ENCODE measurements at regions not wholly inside any gene's neighbourhood (a gene's known extent, or its start where the extent isn't known, plus 50 kb on each side); places are given as distances from the start of the nearest gene placed in this dataset.
"Not testable (repeated sequence)": the region's sequence is repeated elsewhere in the genome, so short reads cannot be mapped to it uniquely, and the experiment has no call there.

- no peak for DNase-seq (ENCODE audit: low spot score)
These were observed 1073.1 kb downstream of the EPHA3 start for GRCh38 chr3:90180543-90180942.

DNA sequence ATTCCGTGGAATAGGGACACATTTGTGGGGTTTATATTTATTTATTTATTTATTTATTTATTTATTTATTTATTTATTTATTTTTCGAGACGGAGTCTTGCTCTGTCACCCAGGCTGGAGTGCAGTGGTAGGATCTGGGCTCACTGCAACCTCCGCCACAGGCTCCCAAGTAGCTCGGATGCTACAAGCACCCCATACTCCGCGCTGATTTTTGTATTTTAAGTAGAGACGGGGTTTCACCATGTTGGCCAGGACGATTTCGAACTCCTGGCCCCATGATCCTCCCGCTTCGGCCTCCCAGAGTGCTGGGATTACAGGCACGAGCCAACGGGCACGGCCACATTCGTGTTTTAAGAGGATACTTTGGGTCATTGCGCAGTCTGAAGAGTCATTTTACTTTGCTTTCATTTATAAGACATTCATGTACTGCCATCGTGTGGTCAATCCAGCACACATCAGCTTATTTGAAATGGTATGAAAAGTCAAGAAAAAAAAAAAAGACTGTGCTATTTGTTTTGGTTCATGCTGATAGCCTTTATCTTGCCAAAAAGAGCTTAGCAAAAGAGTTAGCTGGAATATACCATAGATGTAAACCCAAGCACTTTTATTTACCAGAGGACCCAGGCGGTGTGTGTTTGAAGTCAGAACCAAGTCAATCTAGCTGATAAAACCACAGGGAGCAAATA, 1075.0 kb downstream of the EPHA3 start:
- peak; percentile 28 for DNase-seq (ENCODE audit: low spot score)

More at GRCh38 chr3:90180543-90180942, 1073.1 kb downstream of the EPHA3 start:
- no peak for FAIRE-seq

GRCh38 chr3:90184861-90185260, 1077.4 kb downstream of the EPHA3 start:
- DNase-seq (ENCODE audit: low spot score) (peak; percentile 44), FAIRE-seq (peak; percentile 94)

More for the DNA sequence above, 1075.0 kb downstream of the EPHA3 start:
- FAIRE-seq = peak; percentile 82

- DNase-seq (ENCODE audit: low spot score); FAIRE-seq: not testable (repeated sequence)
These were observed 1090.0 kb downstream of the EPHA3 start for GRCh38 chr3:90197383-90197782.

DNA sequence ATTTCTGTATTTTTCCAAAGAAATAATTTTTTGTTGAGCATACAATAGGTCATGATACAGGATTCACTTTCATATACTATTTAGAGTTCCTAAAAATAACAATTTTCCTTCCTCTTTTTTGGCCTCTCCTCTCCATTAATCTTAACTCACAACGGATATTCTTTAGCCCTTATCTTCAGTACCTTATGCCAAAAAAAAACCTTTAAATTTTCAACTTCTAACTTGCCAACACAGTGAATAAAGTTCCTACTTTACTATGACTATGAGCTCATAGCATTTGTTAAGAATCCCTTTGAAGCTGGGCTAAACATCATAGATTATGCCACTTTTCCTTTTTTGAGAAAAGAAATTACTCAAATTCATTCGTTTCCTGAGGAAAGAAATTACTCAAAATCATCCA, 1095.5 kb downstream of the EPHA3 start:
- DNase-seq (ENCODE audit: low spot score); FAIRE-seq: not testable (repeated sequence)

DNA sequence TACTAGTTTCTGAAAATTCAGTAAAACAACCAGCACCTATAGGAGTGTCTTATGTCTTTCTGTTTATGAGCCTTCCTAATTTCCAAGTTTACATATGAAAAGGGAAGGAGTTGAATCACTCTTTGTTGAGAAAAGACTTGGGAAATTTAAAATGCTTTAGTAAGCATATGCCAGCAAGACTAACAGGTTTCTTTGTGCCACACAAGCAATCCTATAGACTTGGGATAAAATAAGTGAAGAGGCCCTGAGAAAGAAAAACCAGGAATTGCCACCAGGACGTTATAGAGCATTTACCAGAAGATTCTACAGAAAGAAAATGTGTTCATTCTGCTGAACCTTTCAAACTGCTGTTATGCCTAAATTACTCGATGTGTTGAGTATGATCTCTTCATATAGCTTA, 1099.1 kb downstream of the EPHA3 start:
- not testable (repeated sequence) for DNase-seq (ENCODE audit: low spot score); FAIRE-seq

DNA sequence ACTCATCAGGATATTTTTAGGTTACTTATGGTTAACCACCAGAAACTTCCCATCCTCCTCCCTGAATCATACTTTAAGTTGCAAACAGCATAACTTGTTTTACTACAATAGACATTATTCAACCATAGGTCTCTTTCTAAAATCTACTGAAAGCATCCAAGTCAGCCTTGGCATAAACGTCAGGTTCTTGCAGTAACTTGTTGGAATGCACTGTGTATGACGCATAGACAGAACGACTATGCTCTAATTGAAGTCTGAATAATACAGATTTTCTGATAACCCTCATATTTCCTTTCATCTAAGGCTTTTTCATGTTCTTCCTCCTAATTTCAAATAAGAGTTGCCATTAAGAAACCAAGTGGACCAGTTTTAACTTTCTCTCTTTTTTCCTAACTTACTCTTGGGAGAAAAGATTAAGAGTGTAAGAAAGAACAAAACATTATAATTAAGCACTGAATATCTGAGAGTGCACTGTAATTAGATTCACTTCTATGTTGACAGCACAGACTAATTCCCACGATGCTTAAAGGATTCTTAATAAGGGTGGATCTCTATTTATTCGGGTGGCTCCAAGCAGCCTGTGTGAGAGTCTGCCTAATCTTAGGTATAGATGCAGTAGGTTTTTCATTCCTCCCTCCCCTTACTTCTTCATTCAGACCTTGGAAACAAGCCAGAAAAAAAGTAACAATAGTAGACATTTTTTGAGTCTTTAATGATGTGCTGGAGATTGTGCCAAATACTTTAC, 1100.1 kb downstream of the EPHA3 start:
- DNase-seq (ENCODE audit: low spot score) = peak; percentile 5
- peak; percentile 81 for FAIRE-seq

GRCh38 chr3:90221900-90222299, 1114.5 kb downstream of the EPHA3 start:
- FAIRE-seq = no peak
- no peak for DNase-seq (ENCODE audit: low spot score)

- DNase-seq (ENCODE audit: low spot score) (no peak), FAIRE-seq (no peak)
These were observed 1134.1 kb downstream of the EPHA3 start for GRCh38 chr3:90241481-90241880.

DNA sequence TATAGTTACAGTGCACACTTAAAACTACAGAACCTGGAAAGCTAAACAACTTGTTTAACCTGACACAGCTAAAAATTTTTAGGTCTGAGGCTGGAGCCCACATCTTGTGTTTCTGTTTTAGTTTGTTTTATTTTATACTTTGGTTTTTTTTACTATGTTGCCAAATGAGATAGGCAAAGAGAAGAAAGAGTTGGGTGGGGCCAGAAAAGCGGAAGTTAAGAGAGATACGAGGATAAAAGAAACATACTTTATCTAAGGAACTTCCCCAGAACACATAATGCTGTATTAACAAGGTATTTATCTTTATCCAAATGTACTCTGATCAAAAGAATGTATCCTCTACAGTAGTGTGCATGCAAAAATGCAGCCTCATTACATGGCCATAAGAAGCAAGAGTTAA, 1145.7 kb downstream of the EPHA3 start:
- DNase-seq (ENCODE audit: low spot score) = no peak
- no peak for FAIRE-seq

DNA sequence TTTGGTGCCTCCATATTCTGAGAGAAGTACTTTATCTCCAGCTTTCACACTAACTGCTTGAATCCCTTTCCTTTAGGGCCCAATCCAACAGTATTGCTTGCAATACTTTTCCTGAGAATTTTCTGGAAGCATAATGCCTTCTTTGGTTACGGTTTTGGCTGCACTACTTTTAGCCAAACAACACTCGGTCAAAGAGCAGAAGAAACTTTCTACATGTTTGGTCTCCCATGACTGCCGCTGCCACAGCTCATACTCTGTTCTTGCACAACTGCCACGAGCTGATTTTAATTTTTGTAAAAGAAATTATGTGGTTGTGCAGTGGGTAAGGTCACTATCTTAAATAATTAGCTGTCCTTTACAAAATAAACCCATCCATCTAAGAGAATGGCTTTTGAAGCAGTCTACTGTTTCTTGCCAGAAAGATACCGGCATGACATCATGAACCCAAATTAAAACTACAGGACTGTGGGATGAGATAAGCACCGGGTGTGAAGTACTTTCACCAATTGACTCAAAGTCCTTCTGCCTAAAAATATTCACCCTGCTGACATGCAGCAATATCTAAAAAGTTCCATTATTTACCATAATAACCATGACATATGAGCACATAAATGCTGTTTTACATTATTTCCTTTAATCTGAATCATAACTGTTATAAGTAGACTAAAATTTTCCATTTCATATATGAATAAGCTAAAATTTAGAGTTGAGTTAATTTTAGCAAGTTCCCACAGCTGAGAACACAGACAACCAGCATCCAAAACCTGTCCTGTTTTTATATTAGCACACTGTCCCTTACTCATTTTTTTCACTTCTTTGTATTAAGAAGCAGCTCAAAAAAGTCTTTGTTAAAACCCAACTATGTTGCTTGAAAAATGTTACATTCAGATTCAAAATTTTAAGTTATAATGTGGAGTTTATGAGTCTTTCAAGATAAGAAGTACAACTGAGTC, 1154.3 kb downstream of the EPHA3 start:
- DNase-seq (ENCODE audit: low spot score) (no peak), FAIRE-seq (no peak)

Measured in urothelium cell line (cell line).